Ascending aorta (tissue), 2 donors: ENCODE measurements at regions not wholly inside any gene's neighbourhood (a gene's known extent, or its start where the extent isn't known, plus 50 kb on each side); places are given as distances from the start of the nearest gene placed in this dataset.

Experiments used
- DNase-seq, 2 donors: peaks; one replicate each; pipeline ENCODE4 v3.0.0-alpha.2; 2019; ENCODE audit warnings: low spot score in 2 of 2
- H3K27ac ChIP-seq, 2 donors: fragments of 200-600 bp; sonication (generic); one replicate each; pipeline ENCODE4 v1.5.1; 2016 to 2017; ENCODE audit warnings: mild to moderate bottlenecking in 1 of 2
- H3K27me3 ChIP-seq: fragments of 200-600 bp; sonication (generic); one replicate; pipeline ENCODE4 v1.5.1; 2017
- H3K36me3 ChIP-seq, 2 donors: fragments of 200-600 bp; sonication (generic); one replicate each; pipeline ENCODE4 v1.5.1; 2016
- H3K4me1 ChIP-seq, 2 donors: fragments of 200-600 bp; sonication (generic); one replicate each; pipeline ENCODE4 v1.5.1; 2016 to 2017; ENCODE audit warnings: mild to moderate bottlenecking in 1 of 2
- H3K4me3 ChIP-seq, 2 donors: fragments of 200-600 bp; sonication (generic); one replicate each; pipeline ENCODE4 v1.5.1; 2016 to 2017; ENCODE audit warnings: mild to moderate bottlenecking in 1 of 2
- H3K9me3 ChIP-seq, 2 donors: fragments of 200-600 bp; sonication (generic); one replicate each; pipeline ENCODE4 v1.5.1; 2016
- intact Hi-C: fragments of 100-400 bp; cut with DNase I; formaldehyde crosslinking; loops from one replicate; pipeline ENCODE4 v1.15.1; 2023
- TF ChIP-seq, protein P1 (sequence below), 3 experiments: fragments of 200-600 bp in 2 of 3; fragments of 450-650 bp in 1 of 3; sonication (generic) in 2 of 3; IDR thresholded peaks; one replicate each; pipeline ENCODE4 v1.5.1; 2016 to 2019; ENCODE audit warnings: antibody characterized with exemption in 3 of 3, mild to moderate bottlenecking in 1 of 3, moderate library complexity in 1 of 3

DNA sequence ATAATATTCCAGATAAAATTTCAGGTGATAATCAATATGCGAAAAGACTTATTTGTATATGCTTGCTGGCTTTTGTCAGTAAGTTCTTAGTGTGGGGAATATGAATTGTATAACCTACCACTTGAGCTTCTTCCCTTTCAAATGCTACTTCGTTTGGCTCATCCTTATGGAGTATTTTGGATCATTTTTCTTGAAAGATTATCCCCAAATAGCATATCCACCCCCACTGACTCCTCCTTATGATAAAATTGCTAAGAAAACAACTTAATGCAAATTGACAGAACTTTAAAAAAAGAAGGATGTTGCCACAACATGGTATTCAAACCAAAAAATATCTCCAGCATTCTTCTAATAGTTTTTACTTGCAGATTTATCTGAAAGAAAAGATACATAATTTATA lies 393.3 kb downstream of the PPP3CA start:
- intact Hi-C loops = no loop called here
- TF ChIP-seq, protein P1, sequence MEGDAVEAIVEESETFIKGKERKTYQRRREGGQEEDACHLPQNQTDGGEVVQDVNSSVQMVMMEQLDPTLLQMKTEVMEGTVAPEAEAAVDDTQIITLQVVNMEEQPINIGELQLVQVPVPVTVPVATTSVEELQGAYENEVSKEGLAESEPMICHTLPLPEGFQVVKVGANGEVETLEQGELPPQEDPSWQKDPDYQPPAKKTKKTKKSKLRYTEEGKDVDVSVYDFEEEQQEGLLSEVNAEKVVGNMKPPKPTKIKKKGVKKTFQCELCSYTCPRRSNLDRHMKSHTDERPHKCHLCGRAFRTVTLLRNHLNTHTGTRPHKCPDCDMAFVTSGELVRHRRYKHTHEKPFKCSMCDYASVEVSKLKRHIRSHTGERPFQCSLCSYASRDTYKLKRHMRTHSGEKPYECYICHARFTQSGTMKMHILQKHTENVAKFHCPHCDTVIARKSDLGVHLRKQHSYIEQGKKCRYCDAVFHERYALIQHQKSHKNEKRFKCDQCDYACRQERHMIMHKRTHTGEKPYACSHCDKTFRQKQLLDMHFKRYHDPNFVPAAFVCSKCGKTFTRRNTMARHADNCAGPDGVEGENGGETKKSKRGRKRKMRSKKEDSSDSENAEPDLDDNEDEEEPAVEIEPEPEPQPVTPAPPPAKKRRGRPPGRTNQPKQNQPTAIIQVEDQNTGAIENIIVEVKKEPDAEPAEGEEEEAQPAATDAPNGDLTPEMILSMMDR (IDR thresholded peaks at IDR 0.05) = no peak
- no peaks in the 10 kb centered on the region for H3K9me3 ChIP-seq
- no peak overlapping the region for H3K4me3 ChIP-seq
- H3K27ac ChIP-seq = no peak overlapping the region
- H3K36me3 ChIP-seq = no peaks in the 10 kb centered on the region
- DNase-seq = no peak
- no peaks in the 10 kb centered on the region for H3K4me1 ChIP-seq
- H3K27me3 ChIP-seq = no peaks in the 10 kb centered on the region

DNA sequence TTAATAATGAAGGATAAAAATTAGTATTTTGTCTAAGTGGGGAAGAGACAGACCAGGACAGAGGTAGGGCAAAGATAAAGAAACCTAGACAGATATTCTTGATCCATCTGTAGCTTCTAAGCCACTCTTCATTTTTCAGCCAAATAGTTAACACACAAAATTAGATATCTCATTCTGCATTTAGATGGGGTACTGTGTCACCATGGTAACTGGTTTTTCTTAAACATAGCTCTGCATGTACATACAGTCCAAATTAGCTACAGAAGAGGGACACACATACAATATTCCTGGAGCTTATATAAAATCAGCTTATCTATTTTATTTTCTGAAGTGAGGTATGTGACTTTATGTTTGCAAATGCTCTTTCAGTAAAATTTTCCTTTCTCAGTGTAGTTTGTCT lies 393.7 kb downstream of the PPP3CA start:
- intact Hi-C loops = no loop called here
- no peaks in the 10 kb centered on the region for H3K9me3 ChIP-seq
- DNase-seq = no peak
- TF ChIP-seq, protein P1 (IDR thresholded peaks at IDR 0.05) = no peak
- H3K27me3 ChIP-seq = no peaks in the 10 kb centered on the region
- no peaks in the 10 kb centered on the region for H3K36me3 ChIP-seq
- H3K27ac ChIP-seq = no peak overlapping the region
- no peaks in the 10 kb centered on the region for H3K4me1 ChIP-seq
- H3K4me3 ChIP-seq = no peak overlapping the region

DNA sequence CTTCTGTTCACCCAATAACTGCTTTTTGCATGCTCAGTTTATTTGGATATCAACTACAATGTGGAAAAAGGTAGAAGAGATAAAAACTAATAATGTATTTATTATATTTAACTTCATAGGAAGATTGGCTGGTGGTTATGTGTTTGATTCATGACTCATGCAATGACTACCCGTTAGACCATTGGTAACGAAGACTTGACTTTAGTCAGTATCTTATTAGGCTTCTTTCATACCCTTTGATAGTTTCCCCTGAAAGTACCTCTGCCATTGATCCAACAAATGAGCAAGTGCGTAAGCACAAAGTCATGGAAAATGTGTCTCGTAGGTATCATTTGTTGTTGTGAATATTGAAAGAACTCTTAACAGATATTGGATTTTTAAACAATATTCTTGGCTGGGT lies 394.7 kb downstream of the PPP3CA start:
- no peak overlapping the region for H3K27ac ChIP-seq
- H3K4me1 ChIP-seq = no peaks in the 10 kb centered on the region
- no peaks in the 10 kb centered on the region for H3K9me3 ChIP-seq
- TF ChIP-seq, protein P1 (IDR thresholded peaks at IDR 0.05) = no peak
- no peak for DNase-seq
- no peaks in the 10 kb centered on the region for H3K36me3 ChIP-seq
- H3K4me3 ChIP-seq = no peak overlapping the region
- intact Hi-C loops = no loop called here
- H3K27me3 ChIP-seq = no peaks in the 10 kb centered on the region

DNA sequence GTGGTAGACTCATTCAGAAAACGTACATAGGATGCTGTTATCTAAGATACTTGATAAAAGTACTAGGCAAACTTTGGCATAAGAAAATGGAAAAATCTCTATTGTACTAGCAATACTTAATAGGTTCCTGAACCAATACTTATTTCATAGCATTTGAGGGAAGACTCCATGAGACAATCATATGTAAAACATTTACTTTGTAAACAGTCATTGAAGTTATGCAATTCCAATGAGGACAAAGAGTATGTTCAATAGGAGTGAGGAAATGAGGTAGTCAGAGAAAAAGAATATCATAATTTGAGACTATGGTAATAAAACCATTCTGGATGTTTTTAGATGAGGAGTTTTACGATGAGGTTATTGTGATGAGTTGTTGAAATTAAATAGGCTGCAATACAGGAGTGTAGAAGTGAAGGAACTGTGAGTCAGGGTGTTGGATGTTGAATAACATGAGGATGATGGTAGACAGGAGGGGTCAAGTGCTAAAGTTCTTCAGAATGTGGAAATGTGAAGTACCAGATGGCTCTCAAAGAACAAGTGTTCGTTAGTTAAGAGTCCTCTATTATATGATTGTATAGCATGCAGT lies 397.9 kb downstream of the PPP3CA start:
- no peak for DNase-seq
- Histone ChIP-seq H3K36me3 (no peaks in the 10 kb centered on the region), H3K27ac (no peak overlapping the region), H3K27me3 (no peaks in the 10 kb centered on the region), H3K9me3 (no peaks in the 10 kb centered on the region), H3K4me3 (no peak overlapping the region), H3K4me1 (no peaks in the 10 kb centered on the region)
- TF ChIP-seq, protein P1 (IDR thresholded peaks at IDR 0.05) = no peak
- intact Hi-C loops = no loop called here

DNA sequence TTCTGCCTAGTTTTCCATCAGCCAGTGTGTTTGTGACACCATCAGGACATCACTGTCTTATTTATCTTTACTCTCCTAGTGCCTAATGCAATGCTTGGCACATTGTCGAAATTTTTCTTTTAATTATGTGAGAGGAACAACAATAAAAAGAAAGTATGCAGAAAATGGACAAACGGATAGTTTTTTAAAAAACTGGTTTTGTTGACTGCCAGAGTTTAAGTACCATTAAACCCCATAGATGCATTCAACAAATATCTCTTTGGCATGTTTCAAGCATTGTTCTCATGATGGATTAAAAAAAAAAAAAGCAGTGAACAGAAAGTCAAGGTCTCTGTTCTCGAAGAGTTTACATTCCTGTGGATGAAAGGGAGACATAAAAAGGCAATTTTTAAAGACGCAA lies 398.4 kb downstream of the PPP3CA start:
- intact Hi-C loops = no loop called here
- H3K9me3 ChIP-seq = no peaks in the 10 kb centered on the region
- no peaks in the 10 kb centered on the region for H3K4me1 ChIP-seq
- no peak for DNase-seq
- no peak overlapping the region for H3K4me3 ChIP-seq
- no peak overlapping the region for H3K27ac ChIP-seq
- TF ChIP-seq, protein P1 (IDR thresholded peaks at IDR 0.05) = no peak
- no peaks in the 10 kb centered on the region for H3K27me3 ChIP-seq
- H3K36me3 ChIP-seq = no peaks in the 10 kb centered on the region

DNA sequence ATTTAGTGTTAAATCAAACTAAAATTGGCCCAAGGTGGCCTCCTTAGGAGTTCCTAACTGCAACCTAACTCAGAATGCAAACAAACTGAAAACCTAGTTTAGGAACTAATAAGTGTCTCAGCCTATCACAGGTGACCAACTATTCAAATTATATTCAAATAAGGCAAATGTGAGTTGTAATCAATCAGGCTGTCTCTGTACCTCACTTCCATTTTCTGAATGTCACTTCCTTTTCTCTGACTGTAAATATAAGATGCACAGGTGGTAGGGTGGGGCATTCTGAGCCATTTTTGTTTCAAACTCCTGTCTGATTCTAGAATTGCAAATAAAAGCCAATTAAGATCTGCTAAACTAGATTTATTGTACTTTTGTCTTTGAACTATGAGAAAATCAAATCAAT lies 401.5 kb downstream of the PPP3CA start:
- Histone ChIP-seq H3K27ac (no peak overlapping the region), H3K36me3 (no peaks in the 10 kb centered on the region), H3K27me3 (no peaks in the 10 kb centered on the region), H3K4me3 (no peak overlapping the region), H3K4me1 (no peaks in the 10 kb centered on the region), H3K9me3 (no peaks in the 10 kb centered on the region)
- no peak for DNase-seq
- TF ChIP-seq, protein P1 (IDR thresholded peaks at IDR 0.05) = no peak
- intact Hi-C loops = no loop called here
